ENCODE measurements at regions not wholly inside any gene's neighbourhood (a gene's known extent, or its start where the extent isn't known, plus 50 kb on each side); places are given as distances from the start of the nearest gene placed in this dataset.

GRCh38 chr18:41504316-41504715 lies 450.7 kb upstream of the PIK3C3 start:
- Histone ChIP-seq H3K9me1 (replicated peaks; ENCODE audit: control insufficient read depth, extremely low read depth, insufficient read depth, low read length) (no peaks in the 10 kb centered on the region), H3K4me2 (ENCODE audit: insufficient read depth, low read length) (no peak overlapping the region), H3K4me3 (replicated peaks in 1 of 3; ENCODE audit: insufficient read depth in 1 of 3, low read depth in 1 of 3, low read length in 3 of 3) (no peak overlapping the region), H3K9ac (replicated peaks; ENCODE audit: extremely low read depth, insufficient read depth, low read length) (no peak overlapping the region), H3K27ac (ENCODE audit: insufficient read depth, low read depth, low read length) (no peak overlapping the region), H2AFZ (ENCODE audit: low read depth, low read length) (no peak overlapping the region), H3K4me1 (ENCODE audit: control insufficient read depth, extremely low read depth, insufficient read depth, low read length) (no peaks in the 10 kb centered on the region), H3K36me3 (ENCODE audit: control insufficient read depth in 2 of 2, extremely low read depth in 1 of 2, insufficient read depth in 2 of 2, low read length in 2 of 2) (no peaks in the 10 kb centered on the region), H3K9me3 (replicated peaks; ENCODE audit: control insufficient read depth, insufficient read depth, low read length) (no peaks in the 10 kb centered on the region), H3K27me3 (ENCODE audit: control insufficient read depth in 2 of 2, insufficient read depth in 2 of 2, low read length in 2 of 2) (no peaks in the 10 kb centered on the region), H3K79me2 (ENCODE audit: control insufficient read depth, insufficient read depth, low read length) (no peaks in the 10 kb centered on the region), H4K20me1 (replicated peaks; ENCODE audit: control insufficient read depth, extremely low read depth, insufficient read depth, low read length) (no peaks in the 10 kb centered on the region)
- intact Hi-C loops (cut with micrococcal nuclease) (no loop called here), dilution Hi-C loops (cut with MboI; ENCODE audit: extremely low pct_ligation_motif_present, low sequenced_read_pairs) (no loop called here)
- DNase-seq (ENCODE audit: low read depth, low spot score) (no peak), FAIRE-seq (no peak)
- POLR2A ChIA-PET: no interaction called here
- BruUV-seq (replicated peaks): no TSS peak
- TF ChIP-seq POLR2AphosphoS5 (IDR thresholded peaks at IDR 0.05; ENCODE audit: insufficient read depth, low read depth, low read length) (no peak), GATA2 (IDR thresholded peaks at IDR 0.05; ENCODE audit: insufficient read depth, insufficient read length, low read depth, low read length) (no peak), JUN (IDR thresholded peaks at IDR 0.05; ENCODE audit: borderline replicate concordance, insufficient read depth, insufficient read length, low read depth) (no peak), FOS (IDR thresholded peaks at IDR 0.05; ENCODE audit: borderline replicate concordance, insufficient read depth, low read length) (no peak), EZH2 (IDR thresholded peaks at IDR 0.05; ENCODE audit: borderline replicate concordance, low read depth, low read length, severe bottlenecking) (no peak), MAX (IDR thresholded peaks at IDR 0.05; ENCODE audit: insufficient read depth, insufficient read length) (no peak)
- CTCF ChIA-PET: no interaction called here

- TF ChIP-seq MAX (IDR thresholded peaks at IDR 0.05; ENCODE audit: insufficient read depth, insufficient read length) (no peak), POLR2AphosphoS5 (IDR thresholded peaks at IDR 0.05; ENCODE audit: insufficient read depth, low read depth, low read length) (no peak)
- Histone ChIP-seq H3K79me2 (ENCODE audit: control insufficient read depth, insufficient read depth, low read length) (no peaks in the 10 kb centered on the region), H3K27ac (ENCODE audit: insufficient read depth, low read depth, low read length) (no peak overlapping the region), H3K4me2 (ENCODE audit: insufficient read depth, low read length) (no peak overlapping the region), H3K36me3 (ENCODE audit: control insufficient read depth in 2 of 2, extremely low read depth in 1 of 2, insufficient read depth in 2 of 2, low read length in 2 of 2) (no peaks in the 10 kb centered on the region), H3K9ac (replicated peaks; ENCODE audit: extremely low read depth, insufficient read depth, low read length) (no peak overlapping the region), H4K20me1 (replicated peaks; ENCODE audit: control insufficient read depth, extremely low read depth, insufficient read depth, low read length) (no peaks in the 10 kb centered on the region), H2AFZ (ENCODE audit: low read depth, low read length) (no peak overlapping the region), H3K4me1 (ENCODE audit: control insufficient read depth, extremely low read depth, insufficient read depth, low read length) (no peaks in the 10 kb centered on the region), H3K9me3 (replicated peaks; ENCODE audit: control insufficient read depth, insufficient read depth, low read length) (no peaks in the 10 kb centered on the region), H3K27me3 (ENCODE audit: control insufficient read depth in 2 of 2, insufficient read depth in 2 of 2, low read length in 2 of 2) (no peaks in the 10 kb centered on the region), H3K4me3 (replicated peaks in 1 of 3; ENCODE audit: insufficient read depth in 1 of 3, low read depth in 1 of 3, low read length in 3 of 3) (no peak overlapping the region), H3K9me1 (replicated peaks; ENCODE audit: control insufficient read depth, extremely low read depth, insufficient read depth, low read length) (no peaks in the 10 kb centered on the region)
- intact Hi-C loops (cut with micrococcal nuclease): no loop called here
- DNase-seq (ENCODE audit: low read depth, low spot score) (no peak), FAIRE-seq (no peak)
- BruUV-seq (replicated peaks): no TSS peak
- CTCF ChIA-PET: no interaction called here
- POLR2A ChIA-PET: no interaction called here
- dilution Hi-C loops (cut with MboI; ENCODE audit: extremely low pct_ligation_motif_present, low sequenced_read_pairs): no loop called here
Observed at GRCh38 chr18:41501848-41502247, 453.2 kb upstream of the PIK3C3 start.

Measured in endothelial cell of umbilical vein (primary cell).